GM19239 (cell line): ENCODE measurements at regions not wholly inside any gene's neighbourhood (a gene's known extent, or its start where the extent isn't known, plus 50 kb on each side); places are given as distances from the start of the nearest gene placed in this dataset.
"Not testable (repeated sequence)": the region's sequence is repeated elsewhere in the genome, so short reads cannot be mapped to it uniquely, and the experiment has no call there.

Experiments used
- DNase-seq: peaks from one replicate; pipeline ENCODE4 v3.0.0; 2011; ENCODE audit warnings: low spot score; ENCODE audit not compliant: insufficient read length
- FAIRE-seq: peaks from 2 replicates; lab custom pipeline; 2011; peaks lifted over from hg19 to GRCh38; lab: Jason Lieb, UNC

DNA sequence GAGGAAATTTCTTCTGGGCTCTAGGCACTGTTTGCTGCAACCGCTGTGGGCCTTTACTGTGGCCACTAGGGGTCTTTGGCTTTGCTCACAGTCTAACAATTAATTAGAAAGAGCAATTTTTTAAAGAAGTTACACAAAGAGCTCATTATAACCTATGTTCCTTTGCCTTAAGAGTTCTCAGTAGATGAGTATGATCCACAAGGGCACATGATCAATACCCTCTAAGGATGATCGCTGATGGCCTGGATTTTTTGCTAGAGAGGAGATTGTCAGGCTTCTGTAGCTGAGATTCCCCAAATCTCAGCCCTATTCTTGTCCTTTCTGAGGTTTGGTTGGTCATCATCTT, 80.8 kb upstream of the RHOBTB1 start:
- DNase-seq = no peak
- FAIRE-seq = no peak

- FAIRE-seq (no peak), DNase-seq (no peak)
Measured at GRCh38 chr10:61024151-61024855, 80.3 kb upstream of the RHOBTB1 start.

DNA sequence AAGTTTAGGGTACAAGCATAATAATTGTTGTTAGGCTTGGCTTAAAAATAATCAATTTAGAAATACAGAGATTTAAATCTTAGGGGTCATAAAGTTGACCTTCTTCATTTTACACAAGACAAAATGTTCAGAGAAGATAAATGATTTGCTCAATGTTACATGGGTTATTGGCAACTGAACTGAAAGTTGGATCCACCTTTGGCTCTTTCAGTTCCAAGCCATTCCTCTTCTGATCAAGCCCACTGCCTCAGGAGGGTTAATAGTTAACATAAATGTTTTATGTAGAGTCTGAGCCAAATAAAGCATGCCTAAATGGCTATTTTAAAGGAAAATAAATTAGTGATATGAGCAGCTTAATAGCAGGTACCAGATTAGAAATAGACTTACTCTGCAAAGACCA, 79.1 kb upstream of the RHOBTB1 start:
- no peak for FAIRE-seq

DNA sequence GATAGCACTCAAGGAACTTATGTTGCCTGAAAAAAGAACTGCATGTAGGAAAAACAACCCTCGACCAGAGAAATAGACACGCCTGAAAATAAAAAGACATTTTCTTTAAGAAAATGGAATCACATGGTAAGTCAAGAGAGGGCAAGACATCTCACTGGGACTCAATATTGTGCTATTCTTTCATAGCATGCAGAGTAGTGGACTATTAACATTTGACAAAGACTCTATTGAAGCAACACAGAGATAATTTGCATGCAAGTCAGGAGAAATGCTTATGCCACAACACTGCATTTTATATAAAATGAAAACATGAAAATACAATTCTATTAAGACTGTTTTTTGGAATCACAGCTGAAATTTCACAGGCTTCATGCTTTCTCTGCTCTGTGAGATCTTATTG, 77.9 kb upstream of the RHOBTB1 start:
- DNase-seq (no peak), FAIRE-seq (no peak)

More for the DNA sequence above, 79.1 kb upstream of the RHOBTB1 start:
- DNase-seq = no peak

DNA sequence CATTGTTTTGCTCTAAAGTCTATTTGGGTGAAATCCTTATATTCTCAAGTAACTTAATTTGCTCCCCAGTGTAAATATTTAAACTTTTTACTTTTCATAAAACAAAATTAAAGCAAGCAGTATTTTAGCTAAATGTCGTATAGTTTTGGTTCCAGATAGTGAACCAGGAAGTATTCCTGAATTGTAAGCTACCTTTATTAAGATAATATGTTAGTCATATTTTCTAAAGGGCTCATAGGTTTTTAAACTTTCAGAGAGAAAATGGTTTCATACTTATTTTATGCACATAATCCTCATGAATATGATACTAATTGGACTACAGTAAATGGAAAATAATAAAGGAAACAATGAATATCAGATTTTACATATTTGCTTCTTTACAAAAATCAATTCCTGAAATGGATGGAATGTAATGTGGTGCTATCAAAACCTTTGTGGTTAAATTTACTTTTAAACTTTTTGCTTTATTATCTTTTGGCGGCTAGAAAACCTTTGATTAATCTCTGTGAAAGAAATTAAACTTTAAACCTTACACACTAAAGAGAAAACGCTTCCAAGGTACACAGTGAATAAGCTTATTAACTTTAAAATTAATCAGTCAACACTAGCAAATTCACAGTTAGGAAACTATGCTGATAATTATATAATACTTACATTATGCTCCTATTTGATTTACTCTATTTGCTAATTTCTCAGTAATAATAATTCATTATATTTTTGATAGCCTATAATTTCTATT, 76.6 kb upstream of the RHOBTB1 start:
- DNase-seq = no peak
- no peak for FAIRE-seq

DNA sequence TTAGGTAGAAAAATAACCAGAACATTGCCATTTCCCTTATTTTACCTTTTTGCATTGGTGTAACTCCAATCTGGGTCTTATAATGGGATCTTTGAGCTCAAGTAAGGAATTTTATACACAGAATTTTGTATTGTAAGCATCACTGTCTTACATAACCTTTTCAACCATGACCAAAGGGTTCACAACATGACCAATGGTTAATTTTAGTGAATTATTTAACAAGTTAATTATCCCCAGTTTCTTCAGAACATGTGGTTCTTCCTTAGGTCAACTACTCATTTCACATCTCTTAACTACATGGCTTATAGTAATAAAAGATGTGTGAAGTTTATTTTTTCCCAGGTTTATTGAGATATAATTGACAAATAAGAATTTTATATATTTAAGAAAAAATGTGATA, 74.2 kb upstream of the RHOBTB1 start:
- FAIRE-seq = no peak
- DNase-seq = no peak

DNA sequence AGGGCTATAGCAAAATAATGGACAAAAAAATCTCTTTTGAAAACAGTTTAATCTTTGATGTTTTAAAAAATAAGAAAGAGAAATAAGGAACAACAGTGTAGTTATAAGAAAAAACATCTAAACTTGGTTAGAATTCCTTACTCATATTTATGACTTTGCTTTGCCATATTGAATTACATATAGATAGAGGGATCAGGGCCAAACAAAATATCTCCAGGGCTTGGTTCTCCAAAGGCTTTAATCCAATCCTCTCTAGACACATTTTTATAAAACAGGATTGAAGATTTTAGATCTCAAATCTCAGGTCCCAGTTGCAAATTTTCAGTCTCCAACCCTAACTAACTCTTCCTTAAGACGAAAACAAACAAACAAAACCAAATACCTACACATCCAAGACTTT, 72.6 kb upstream of the RHOBTB1 start:
- FAIRE-seq (no peak), DNase-seq (no peak)

GRCh38 chr10:61016007-61016406, 72.0 kb upstream of the RHOBTB1 start:
- FAIRE-seq (no peak), DNase-seq (no peak)

- FAIRE-seq (no peak), DNase-seq (no peak)
Measured at GRCh38 chr10:61010863-61011262, 66.9 kb upstream of the RHOBTB1 start.

GRCh38 chr10:61003069-61003468, 59.1 kb upstream of the RHOBTB1 start:
- not testable (repeated sequence) for DNase-seq, FAIRE-seq

DNA sequence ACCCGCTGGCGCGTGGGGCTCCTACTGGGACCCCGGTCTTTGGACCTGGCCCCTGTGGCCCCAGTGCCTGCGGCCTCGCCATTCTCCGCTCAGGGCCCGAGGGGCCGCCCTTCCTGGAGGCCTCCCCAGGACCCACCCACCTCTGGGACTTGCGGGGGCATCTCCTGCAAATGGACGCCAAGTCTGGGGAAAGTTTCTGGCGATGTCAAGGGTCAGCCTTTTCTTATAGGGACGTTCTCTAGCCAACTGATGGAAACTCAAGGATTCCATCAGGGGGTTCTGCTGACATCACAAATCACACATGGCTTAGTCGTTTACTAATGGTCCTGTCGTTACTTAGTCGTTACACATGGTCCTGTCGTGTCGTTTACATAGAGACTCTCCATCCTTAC, 57.7 kb upstream of the RHOBTB1 start:
- no peak for DNase-seq
- no peak for FAIRE-seq

- no peak for FAIRE-seq
- DNase-seq = no peak
Measured at GRCh38 chr10:61000769-61001730, 57.1 kb upstream of the RHOBTB1 start.

DNA sequence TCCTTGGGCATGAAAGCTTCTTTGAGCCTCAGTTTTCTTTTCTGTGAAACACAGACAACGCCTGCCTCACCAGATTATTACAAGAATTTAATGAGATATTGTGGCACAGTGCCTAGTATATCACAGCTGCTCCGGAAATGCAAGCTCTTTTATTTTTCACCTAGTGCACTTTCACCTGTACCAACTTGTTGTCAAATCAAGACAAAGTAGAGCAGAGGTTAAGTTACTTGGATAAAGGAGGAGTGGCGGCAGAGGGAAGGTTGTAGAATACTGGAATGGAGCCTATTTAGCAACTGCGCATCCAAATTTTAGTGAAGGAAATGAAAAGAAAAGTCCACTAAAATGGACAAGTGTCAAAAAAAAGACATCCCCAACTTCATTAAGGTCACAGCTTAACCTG, 54.9 kb upstream of the RHOBTB1 start:
- DNase-seq (no peak), FAIRE-seq (no peak)

DNA sequence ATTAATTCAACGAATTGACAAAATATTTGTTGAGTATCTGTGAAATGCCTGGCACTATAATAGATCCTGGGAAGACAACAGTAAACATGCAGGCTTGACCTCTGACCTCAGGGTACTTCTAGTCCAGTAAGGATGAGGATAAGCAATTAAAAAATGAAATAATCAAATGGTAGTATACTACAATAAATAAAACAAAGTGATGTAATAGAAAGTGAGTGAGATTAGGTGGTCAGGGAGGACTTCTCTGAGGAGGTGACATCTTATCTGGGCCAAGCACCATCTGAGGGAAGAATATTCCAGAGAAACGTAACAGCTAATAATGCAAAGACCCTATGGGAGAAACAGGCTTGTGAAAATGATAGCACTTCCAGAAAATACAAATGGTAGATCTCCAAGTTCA, 50.1 kb upstream of the RHOBTB1 start:
- DNase-seq = no peak
- FAIRE-seq = no peak
